Kidney (tissue), 13 donors: ENCODE measurements at regions not wholly inside any gene's neighbourhood (a gene's known extent, or its start where the extent isn't known, plus 50 kb on each side); places are given as distances from the start of the nearest gene placed in this dataset.

Experiments used
- DNase-seq, 5 donors: peaks; one replicate each; pipeline ENCODE4 v3.0.0-alpha.2; 2013 to 2020
- FAIRE-seq: peaks from 2 replicates; lab custom pipeline; 2012; peaks lifted over from hg19 to GRCh38; lab: Jason Lieb, UNC
- H3K27ac ChIP-seq, 2 donors: one replicate each; pipeline ENCODE4 v1.7.0; 2013; ENCODE audit warnings: low read depth in 2 of 2, low read length in 2 of 2, inconsistent platforms in 1 of 2
- H3K27me3 ChIP-seq: one replicate; pipeline ENCODE4 v1.7.1; 2013; ENCODE audit warnings: low read length, inconsistent platforms; ENCODE audit not compliant: control insufficient read depth, insufficient read depth
- H3K36me3 ChIP-seq, 3 donors: one replicate each; pipeline versions ENCODE4 v1.7.0 to v1.7.1; 2013; ENCODE audit warnings: low read length in 3 of 3, control low read depth in 1 of 3, inconsistent platforms in 1 of 3; ENCODE audit not compliant: insufficient read depth in 3 of 3, control insufficient read depth in 2 of 3
- H3K4me1 ChIP-seq, 3 donors: one replicate each; pipeline versions ENCODE4 v1.7.0 to v1.7.1; 2013; ENCODE audit warnings: low read length in 3 of 3, inconsistent platforms in 1 of 3, low read depth in 1 of 3; ENCODE audit not compliant: control insufficient read depth in 2 of 3, insufficient read depth in 2 of 3
- H3K4me3 ChIP-seq, 3 donors: one replicate each; pipeline versions ENCODE4 v1.7.0 to v1.8.1; 2013; ENCODE audit warnings: low read length in 3 of 3, control low read depth in 1 of 3, inconsistent platforms in 1 of 3
- H3K9ac ChIP-seq, 3 donors: one replicate each; pipeline versions ENCODE4 v1.7.0 to v1.7.1; 2013; ENCODE audit warnings: low read length in 3 of 3, control low read depth in 1 of 3, inconsistent platforms in 1 of 3
- H3K9me3 ChIP-seq, 3 donors: one replicate each; pipeline versions ENCODE4 v1.7.0 to v1.7.1; 2013; ENCODE audit warnings: low read length in 3 of 3, control low read depth in 1 of 3, inconsistent platforms in 1 of 3; ENCODE audit not compliant: control insufficient read depth in 2 of 3, insufficient read depth in 1 of 3
- CTCF ChIP-seq: IDR thresholded peaks from 3 replicates; pipeline ENCODE4 v1.5.1; 2012; ENCODE audit warnings: mild to moderate bottlenecking, moderate library complexity, borderline replicate concordance; ENCODE audit not compliant: insufficient read depth; ENCODE audit errors: extremely low read depth
- intact Hi-C: fragments of 100-400 bp; cut with DNase I; formaldehyde crosslinking; loops from one replicate; pipeline ENCODE4 v1.11.1; 2022
- donor health status: control.
- donor health status: control.
- donor health status: control.
- donor health status: control.
- donor health status: control.
- donor health status: DM: yes; HTN: yes; CAD: no.
- donor health status: Normal renal cell carcinoma (clear cell type).

- FAIRE-seq: no peak
Measured at GRCh38 chr5:79901631-79902030, 89.4 kb downstream of the MTX3 start.

GRCh38 chr5:79898611-79899010, 92.5 kb downstream of the MTX3 start:
- intact Hi-C loops: no loop called here
- DNase-seq: no peak
- no peak for FAIRE-seq

More at GRCh38 chr5:79901631-79902030, 89.4 kb downstream of the MTX3 start:
- no peak for TF ChIP-seq CTCF
- no peaks in the 10 kb centered on the region for H3K9me3 ChIP-seq
- H3K27ac ChIP-seq: no peak overlapping the region
- no peaks in the 10 kb centered on the region for H3K4me1 ChIP-seq
- DNase-seq: no peak
- H3K36me3 ChIP-seq: no peaks in the 10 kb centered on the region
- H3K27me3 ChIP-seq: no peaks in the 10 kb centered on the region
- H3K4me3 ChIP-seq: no peak overlapping the region
- intact Hi-C loops: no loop called here
- H3K9ac ChIP-seq: no peak overlapping the region

GRCh38 chr5:79893976-79894375, 97.1 kb downstream of the MTX3 start:
- FAIRE-seq: no peak
- Histone ChIP-seq H3K9ac (no peak overlapping the region), H3K36me3 (no peaks in the 10 kb centered on the region), H3K27ac (no peak overlapping the region), H3K4me3 (no peak overlapping the region), H3K27me3 (no peaks in the 10 kb centered on the region), H3K9me3 (no peaks in the 10 kb centered on the region), H3K4me1 (no peaks in the 10 kb centered on the region)
- TF ChIP-seq CTCF: no peak
- intact Hi-C loops: no loop called here
- DNase-seq: no peak

More at GRCh38 chr5:79898611-79899010, 92.5 kb downstream of the MTX3 start:
- Histone ChIP-seq H3K27ac (no peak overlapping the region), H3K4me1 (no peaks in the 10 kb centered on the region), H3K9ac (no peak overlapping the region), H3K27me3 (no peaks in the 10 kb centered on the region), H3K9me3 (no peaks in the 10 kb centered on the region), H3K36me3 (no peaks in the 10 kb centered on the region), H3K4me3 (no peak overlapping the region)
- TF ChIP-seq CTCF: no peak

- FAIRE-seq (no peak), DNase-seq (no peak)
- Histone ChIP-seq H3K27me3 (no peaks in the 10 kb centered on the region), H3K36me3 (no peaks in the 10 kb centered on the region), H3K9me3 (no peaks in the 10 kb centered on the region), H3K4me1 (no peaks in the 10 kb centered on the region), H3K27ac (no peak overlapping the region), H3K9ac (no peak overlapping the region), H3K4me3 (no peak overlapping the region)
- intact Hi-C loops: no loop called here
- no peak for TF ChIP-seq CTCF
Measured at GRCh38 chr5:79893485-79893884, 97.6 kb downstream of the MTX3 start.
